HG02981 (cell line): ENCODE measurements at regions not wholly inside any gene's neighbourhood (a gene's known extent, or its start where the extent isn't known, plus 50 kb on each side); places are given as distances from the start of the nearest gene placed in this dataset.
"Not testable (repeated sequence)": the region's sequence is repeated elsewhere in the genome, so short reads cannot be mapped to it uniquely, and the experiment has no call there.

Experiments
- ATAC-seq: cut with Tn5 transposase; IDR thresholded peaks from one replicate; pipeline ENCODE4 v1.9.1; 2021; ENCODE audit warnings: mild to moderate bottlenecking, moderate library complexity; ENCODE audit not compliant: unreplicated experiment

DNA sequence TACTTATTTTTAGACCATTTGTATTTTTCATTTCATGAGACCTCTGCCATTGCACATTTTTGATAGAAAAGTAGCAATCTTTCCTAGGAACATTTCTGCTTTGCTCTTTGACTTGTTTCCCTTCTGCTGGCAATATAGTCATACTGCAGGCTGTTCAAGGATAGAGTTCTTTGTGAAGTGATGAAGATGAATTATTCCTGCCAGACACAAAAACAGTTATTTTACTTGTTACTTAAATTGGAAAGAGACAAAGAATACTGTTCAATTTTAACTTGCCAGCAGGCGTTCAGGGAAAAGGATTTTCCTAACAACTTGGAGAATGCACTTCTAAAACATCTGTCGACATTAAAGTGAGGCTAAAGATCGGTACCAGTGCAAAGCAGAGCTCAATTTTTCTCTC lies 251.7 kb upstream of the ACTBL2 start:
- no peak for ATAC-seq

GRCh38 chr5:57727591-57727990 lies 245.0 kb upstream of the ACTBL2 start:
- no peak for ATAC-seq

GRCh38 chr5:57725658-57726504 lies 243.3 kb upstream of the ACTBL2 start:
- no peak for ATAC-seq

GRCh38 chr5:57724836-57725235 lies 242.2 kb upstream of the ACTBL2 start:
- no peak for ATAC-seq

DNA sequence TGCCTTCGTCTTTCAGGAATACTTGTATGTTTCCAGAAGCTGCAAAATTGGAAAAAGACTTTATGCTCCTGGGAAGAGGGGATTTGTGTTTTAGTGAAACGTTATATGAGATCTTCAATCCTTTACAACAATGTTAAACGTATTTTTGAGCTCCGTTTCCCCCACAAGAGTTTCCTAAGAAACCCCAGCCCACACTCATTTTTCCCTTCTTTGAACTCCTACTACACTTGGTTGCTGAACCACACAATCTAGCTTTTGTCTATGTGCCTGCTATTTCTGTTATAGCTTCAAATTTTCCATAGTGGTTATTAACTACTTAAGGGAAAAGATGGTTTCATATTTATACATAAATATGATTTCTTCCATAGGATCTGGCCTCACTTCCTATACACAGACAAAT lies 238.6 kb upstream of the ACTBL2 start:
- ATAC-seq: no peak

DNA sequence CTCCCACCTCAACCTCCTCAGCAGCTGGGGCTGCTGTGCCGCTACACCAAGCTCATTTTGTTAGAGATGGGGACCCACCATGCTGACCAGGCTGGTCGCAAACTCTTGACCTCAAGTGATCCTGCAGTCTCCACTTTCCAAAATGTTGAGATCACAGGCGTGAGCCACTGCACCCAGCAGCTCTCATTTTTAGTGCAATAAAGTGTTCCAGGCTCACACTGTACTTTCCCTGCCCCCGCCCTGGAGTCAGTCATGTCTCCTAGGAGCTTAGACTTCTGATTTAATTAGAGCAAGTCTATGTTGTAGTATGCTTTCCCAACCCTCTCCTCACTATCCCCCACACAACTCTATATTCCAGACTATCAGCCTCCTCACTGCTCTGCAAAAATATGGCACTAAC lies 238.0 kb upstream of the ACTBL2 start:
- ATAC-seq: no peak

GRCh38 chr5:57719216-57719615 lies 236.6 kb upstream of the ACTBL2 start:
- no peak for ATAC-seq

DNA sequence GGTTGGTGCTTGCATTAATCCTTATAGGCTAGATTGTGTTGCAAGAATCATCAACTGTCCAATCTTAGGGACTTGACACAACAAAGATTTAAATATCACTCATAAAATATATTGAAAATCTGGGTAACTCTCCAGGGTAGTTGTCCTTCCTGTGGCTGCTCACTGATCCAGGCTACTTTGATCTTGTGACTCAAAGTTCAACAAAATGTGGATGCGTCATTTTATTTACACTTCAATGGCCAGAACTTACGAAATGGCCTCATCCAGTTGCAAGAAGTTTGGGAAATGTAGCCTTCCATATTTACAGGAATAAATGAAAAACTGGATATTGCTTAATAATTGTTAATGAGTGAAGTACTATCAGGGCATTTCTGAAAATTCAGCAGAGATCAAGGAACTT lies 235.5 kb upstream of the ACTBL2 start:
- no peak for ATAC-seq

GRCh38 chr5:57717555-57717954 lies 234.9 kb upstream of the ACTBL2 start:
- ATAC-seq: no peak

DNA sequence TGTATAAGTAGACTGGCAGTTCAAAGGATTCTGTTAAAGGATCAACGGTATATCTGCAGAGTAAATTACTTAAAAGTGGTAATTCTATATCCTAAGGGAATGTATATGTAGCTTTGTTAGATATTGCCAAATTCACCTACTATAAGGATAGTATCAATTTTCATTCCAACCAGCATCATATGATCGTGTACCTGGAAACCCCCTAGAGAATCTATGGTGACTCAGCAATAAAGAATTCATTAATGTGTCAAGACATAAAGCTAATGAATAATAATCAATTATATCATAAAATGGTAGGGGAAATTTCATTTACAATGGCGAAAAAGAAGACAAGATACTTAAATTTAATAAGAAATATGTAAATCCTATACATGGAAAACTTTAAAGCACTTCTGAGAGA lies 234.1 kb upstream of the ACTBL2 start:
- no peak for ATAC-seq

GRCh38 chr5:57715296-57715695 lies 232.7 kb upstream of the ACTBL2 start:
- ATAC-seq: no peak

DNA sequence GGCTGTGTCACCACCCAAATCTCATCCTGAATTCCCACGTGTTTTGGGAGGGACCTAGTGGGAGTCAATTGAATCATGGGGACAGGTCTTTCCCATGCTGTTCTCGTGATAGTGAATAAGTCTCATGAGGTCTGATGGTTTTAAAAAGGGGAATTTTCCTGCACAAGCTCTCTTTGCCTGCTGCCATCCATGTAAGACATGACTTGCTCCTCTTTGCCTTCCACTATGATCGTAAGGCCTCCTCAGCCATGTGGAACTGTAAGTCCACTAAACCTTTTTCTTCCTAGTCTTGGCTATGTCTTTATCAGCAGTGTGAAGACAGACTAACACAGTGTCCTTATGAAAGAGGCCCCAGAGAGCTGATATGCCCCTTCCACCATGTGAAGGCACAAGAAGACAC lies 230.9 kb upstream of the ACTBL2 start:
- ATAC-seq: not testable (repeated sequence)

DNA sequence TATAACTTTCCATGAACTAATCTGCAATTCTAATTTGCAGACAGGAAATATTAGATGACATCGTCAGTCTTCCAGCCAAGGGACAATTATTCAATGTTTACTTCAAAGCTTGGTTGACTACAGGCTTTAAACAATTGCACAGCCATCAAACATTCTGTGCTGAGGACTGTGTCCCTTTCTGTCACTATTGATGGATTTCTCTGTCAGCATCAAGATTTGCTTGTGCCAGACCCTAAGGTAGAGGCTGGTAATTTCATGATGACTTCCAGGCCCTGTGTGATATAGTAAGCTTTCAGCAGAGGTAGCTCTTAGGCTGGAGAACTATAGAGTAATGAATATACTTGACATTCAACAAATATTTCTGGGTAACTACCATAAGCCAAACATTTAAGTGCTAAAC lies 229.3 kb upstream of the ACTBL2 start:
- ATAC-seq: no peak

DNA sequence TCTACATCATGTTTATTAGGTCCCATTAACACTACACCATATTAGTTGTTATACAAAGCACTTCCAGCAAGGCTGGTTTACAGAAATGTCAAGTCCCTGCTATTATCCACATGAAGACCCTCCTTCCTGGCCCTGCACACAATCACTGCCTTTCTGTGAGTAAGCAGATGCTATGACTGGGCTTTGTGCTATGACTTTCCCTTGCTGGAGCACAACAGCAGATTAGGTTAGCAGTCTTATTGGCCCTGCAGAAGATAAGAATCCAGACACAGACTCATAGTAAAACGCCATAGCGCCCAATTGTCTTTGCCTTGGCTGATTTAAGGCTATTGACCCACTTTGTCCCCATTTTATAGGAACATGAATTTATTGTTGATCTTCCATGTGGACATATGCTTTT lies 228.9 kb upstream of the ACTBL2 start:
- no peak for ATAC-seq

DNA sequence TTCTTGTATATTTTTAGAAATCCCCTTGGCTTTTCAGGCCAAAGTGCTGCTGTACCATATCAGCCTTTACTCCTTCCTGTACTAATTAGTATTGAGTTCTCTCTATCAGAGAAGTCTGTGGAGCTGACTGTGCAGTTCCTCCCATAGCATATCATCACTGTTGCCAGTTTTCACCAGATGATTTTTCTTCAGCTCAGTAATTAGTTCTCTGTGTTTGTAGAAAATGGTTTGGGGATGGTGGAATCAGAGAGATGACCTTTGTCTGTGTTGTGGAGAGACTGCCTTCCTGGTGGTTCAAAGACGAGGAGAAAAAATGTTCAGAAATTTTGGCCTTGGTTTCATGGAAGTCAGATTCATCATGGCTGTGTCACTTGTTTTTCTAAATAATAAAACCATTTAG lies 227.5 kb upstream of the ACTBL2 start:
- ATAC-seq: no peak

DNA sequence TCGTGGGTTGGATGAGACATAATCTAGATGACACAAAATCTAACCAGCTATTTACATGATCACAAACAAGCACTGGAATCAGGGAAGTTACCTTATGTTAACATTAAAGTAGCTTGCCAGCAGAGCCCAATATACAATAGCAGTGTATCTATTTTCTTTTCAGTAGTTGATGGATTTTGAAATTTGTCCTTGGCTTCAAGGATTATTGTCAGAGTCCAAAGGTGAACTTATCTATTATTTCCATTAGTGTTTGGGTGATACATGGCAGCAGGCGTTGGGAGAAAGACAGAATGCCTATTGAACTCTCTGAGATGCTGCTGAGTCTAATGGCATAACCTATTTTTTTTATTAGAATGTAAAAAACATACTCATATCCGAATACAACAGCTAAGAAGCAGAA lies 223.2 kb upstream of the ACTBL2 start:
- no peak for ATAC-seq

- no peak for ATAC-seq
Observed at GRCh38 chr5:57703721-57704120, 221.1 kb upstream of the ACTBL2 start.

- ATAC-seq: no peak
Observed at GRCh38 chr5:57700484-57700883, 217.9 kb upstream of the ACTBL2 start.

DNA sequence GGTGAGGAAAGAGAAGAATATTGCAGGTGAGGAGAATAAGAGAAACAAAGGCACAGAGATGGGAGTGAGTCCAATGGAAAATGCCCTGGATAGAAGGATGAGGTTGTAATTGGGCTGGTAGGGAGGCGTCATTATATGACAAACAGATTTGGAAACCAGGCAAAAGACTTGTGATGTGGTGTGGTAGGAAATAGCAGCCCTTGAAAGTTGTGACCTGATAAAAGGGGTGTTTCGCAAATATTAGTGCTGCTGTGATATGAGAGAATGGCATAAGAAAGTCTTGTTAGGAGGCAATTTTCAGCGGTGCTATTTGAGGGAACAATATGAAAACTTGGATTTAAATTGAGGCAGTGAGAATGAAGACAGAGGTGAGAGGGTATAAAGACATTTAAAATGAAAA lies 217.5 kb upstream of the ACTBL2 start:
- no peak for ATAC-seq

DNA sequence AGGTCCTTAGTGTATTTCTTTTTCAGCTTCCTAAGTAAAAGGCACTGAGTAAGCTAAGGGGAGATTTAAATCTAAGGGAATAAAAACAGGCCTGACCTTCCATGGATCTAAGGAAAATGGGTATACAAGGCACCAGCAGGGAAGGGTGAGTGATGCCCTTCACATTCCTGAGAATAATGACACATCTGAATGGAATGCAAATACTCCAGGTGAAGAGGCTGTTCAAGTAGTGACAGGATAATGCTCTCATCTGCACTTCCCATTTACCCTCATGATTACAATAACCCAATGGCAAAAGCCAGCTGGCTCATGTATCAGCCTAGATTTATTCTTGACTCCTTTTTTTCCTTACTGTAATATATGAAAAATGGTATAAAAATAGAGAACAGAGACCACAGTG lies 216.2 kb upstream of the ACTBL2 start:
- no peak for ATAC-seq

DNA sequence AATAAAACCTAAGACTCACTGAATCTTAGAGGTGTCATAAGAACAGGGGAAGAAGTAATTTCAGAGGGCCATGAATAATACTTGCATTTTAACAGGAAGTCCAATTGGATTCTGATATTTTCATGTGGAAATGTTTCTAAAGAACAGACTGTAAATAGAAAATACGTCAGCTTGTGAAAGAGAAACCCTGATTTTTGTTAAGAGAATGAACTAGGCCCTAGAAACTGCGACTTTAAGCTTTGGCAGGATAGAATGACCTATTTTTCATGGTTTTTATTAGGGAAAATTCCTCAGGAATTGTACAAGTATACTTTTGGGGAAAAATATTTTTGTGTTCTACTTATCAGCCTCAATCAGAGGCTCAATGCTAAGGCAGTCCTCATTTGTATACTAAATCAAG lies 215.5 kb upstream of the ACTBL2 start:
- ATAC-seq: no peak

DNA sequence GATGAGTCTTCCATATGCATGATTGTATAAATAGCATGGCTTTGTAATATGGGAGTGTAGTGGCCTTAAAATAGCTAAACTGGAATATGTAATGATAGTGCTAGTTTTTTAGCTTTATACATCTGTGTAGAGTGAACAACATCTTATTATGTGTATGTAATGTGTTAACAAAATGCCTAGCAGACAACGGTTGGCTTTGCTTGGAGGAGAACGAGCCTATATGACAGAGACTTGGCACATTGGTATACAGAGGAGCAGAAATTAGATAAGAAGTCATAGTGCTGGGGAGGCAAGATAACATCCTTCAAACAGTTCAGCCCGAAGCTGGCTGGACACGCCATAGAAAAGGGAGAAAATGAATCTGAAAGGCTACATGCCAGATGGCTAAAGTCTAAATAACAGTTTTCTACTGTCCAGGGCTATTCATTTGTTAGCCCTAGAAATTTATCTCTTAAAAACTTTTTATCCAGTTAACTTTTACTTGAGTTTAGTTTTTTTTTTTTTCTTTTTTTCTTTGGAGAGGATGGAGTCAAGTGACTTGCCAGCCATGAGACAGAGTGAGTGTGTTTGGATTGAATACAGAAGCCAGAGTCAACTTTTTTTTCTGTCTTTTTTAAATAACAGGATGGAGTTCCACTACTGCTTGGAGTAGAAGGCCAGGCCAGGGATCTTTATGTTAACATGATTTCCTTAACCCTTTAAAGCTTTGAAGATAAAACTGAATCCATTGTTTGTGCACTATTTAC lies 214.4 kb upstream of the ACTBL2 start:
- ATAC-seq: no peak
